ENCODE measurements at regions not wholly inside any gene's neighbourhood (a gene's known extent, or its start where the extent isn't known, plus 50 kb on each side); places are given as distances from the start of the nearest gene placed in this dataset.
"Not testable (repeated sequence)": the region's sequence is repeated elsewhere in the genome, so short reads cannot be mapped to it uniquely, and the experiment has no call there.

DNA sequence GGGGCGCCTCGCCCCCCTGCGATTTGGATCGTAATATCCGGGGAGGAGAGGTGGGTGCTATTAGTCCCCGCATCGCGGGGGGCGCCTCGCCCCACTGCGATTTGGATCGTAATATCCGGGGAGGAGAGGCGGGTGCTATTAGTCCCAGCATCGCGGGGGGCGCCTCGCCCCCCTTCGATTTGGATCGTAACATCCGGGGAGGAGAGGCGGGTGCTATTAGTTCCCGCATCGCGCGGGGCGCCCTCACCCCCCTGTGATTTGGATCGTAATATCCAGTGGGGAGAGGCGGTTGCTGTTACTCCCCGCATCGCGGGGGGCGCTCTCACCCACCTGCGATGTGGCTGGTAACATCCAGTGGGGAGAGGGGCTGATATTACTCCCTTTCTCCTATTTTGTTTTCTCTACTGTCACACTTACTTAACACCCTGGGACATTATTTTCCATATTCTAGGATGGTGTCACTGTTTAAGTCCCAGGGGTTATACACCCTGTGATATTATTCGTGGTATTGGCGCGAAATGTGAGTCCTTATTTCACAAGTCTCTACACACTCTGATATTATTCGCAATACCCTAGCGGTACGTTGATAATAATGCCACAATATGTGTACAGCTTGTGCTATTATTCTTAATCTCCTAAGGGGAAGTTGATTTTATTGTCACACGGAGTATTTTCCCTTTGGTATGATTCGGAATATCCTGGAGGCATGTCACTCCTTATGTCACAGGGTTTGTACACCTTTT, 57.8 kb upstream of the ALDH3B2 start:
- no peak overlapping the region for H3K27ac ChIP-seq (ENCODE audit: low read depth in 1 of 2, low read length in 2 of 2)
- Mint-ChIP-seq H3K4me1 (peaks cover 7% of the 10 kb centered on the region), H3K9me3 (peaks cover 0 to 3% (median 0%) of the 10 kb centered on the region in 7 donors), H3K36me3 (no peaks in the 10 kb centered on the region), H3K27me3 (ENCODE audit: low read depth in 3 of 3) (peaks cover 9 to 27% (median 13%) of the 10 kb centered on the region in 3 donors), H3K4me3 (no peak overlapping the region), H3K27ac (no peak overlapping the region)
- no peaks in the 10 kb centered on the region for H4K20me1 ChIP-seq (ENCODE audit: insufficient read depth, low read length)
- H3K36me3 ChIP-seq (replicated peaks in 1 of 2; ENCODE audit: control insufficient read depth in 1 of 2, insufficient read depth in 2 of 2, low read length in 2 of 2) = no peaks in the 10 kb centered on the region
- intact Hi-C loops (cut with micrococcal nuclease) = no loop called here
- H3K9ac ChIP-seq (ENCODE audit: insufficient read depth, low read length, poor library complexity, severe bottlenecking) = no peak overlapping the region
- 3% methylated on average over 23 of the region's 42 CpGs for WGBS (ENCODE audit: insufficient coverage)
- peak in 1 of 3 donors; percentile 11 for DNase-seq
- no peak overlapping the region for H3K4me2 ChIP-seq (replicated peaks; ENCODE audit: extremely low read depth, low read length, poor library complexity, severe bottlenecking)
- no peaks in the 10 kb centered on the region for H3K79me2 ChIP-seq (ENCODE audit: insufficient read depth, low read length)
- peaks cover 7 to 8% of the 10 kb centered on the region in 2 donors for H3K4me1 ChIP-seq (ENCODE audit: control insufficient read depth in 1 of 2, insufficient read depth in 2 of 2, low read length in 2 of 2)
- no peak overlapping the region for H2AFZ ChIP-seq (ENCODE audit: insufficient read depth, low read depth, low read length, poor library complexity, severe bottlenecking)
- TF ChIP-seq, protein P1, sequence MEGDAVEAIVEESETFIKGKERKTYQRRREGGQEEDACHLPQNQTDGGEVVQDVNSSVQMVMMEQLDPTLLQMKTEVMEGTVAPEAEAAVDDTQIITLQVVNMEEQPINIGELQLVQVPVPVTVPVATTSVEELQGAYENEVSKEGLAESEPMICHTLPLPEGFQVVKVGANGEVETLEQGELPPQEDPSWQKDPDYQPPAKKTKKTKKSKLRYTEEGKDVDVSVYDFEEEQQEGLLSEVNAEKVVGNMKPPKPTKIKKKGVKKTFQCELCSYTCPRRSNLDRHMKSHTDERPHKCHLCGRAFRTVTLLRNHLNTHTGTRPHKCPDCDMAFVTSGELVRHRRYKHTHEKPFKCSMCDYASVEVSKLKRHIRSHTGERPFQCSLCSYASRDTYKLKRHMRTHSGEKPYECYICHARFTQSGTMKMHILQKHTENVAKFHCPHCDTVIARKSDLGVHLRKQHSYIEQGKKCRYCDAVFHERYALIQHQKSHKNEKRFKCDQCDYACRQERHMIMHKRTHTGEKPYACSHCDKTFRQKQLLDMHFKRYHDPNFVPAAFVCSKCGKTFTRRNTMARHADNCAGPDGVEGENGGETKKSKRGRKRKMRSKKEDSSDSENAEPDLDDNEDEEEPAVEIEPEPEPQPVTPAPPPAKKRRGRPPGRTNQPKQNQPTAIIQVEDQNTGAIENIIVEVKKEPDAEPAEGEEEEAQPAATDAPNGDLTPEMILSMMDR (IDR thresholded peaks at IDR 0.05) = peak; percentile 44
- H3K9me3 ChIP-seq (replicated peaks in 1 of 2; ENCODE audit: control insufficient read depth in 1 of 2, insufficient read depth in 1 of 2, low read length in 2 of 2) = no peaks in the 10 kb centered on the region
- H3K27me3 ChIP-seq (ENCODE audit: control insufficient read depth in 2 of 2, insufficient read depth in 2 of 2, low read length in 2 of 2) = peaks cover 0 to 6% of the 10 kb centered on the region in 2 donors
- no peak overlapping the region for H3K4me3 ChIP-seq (replicated peaks in 1 of 3; ENCODE audit: low read depth in 2 of 3, low read length in 3 of 3)

DNA sequence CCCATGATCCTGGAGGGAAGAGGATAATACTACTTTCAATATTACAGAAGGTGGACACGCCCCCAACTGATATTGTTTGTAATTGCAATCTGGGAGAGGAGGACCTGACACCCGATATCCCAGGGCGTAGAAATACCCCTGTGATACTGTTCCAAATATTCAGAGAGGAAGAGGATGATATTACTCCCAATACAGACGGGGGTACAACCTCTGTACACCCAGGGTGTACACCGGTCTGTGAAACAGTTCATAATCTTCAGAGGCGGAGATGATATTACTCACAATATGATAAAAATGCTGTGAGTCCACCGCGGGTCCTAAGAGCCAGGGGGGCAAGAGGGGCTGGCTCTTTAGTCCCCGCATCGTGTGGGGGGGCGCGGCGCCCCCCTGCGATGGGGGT, 57.2 kb upstream of the ALDH3B2 start:
- DNase-seq = no peak
- Mint-ChIP-seq H3K27me3 (ENCODE audit: low read depth in 3 of 3) (peaks cover 9 to 23% (median 13%) of the 10 kb centered on the region in 3 donors), H3K4me3 (peak overlapping the region in 1 of 2 donors; percentile 79), H3K36me3 (no peaks in the 10 kb centered on the region), H3K9me3 (peaks cover 0 to 3% (median 0%) of the 10 kb centered on the region in 7 donors), H3K27ac (no peak overlapping the region), H3K4me1 (peaks cover 7% of the 10 kb centered on the region)
- no peak overlapping the region for H3K4me2 ChIP-seq (replicated peaks; ENCODE audit: extremely low read depth, low read length, poor library complexity, severe bottlenecking)
- TF ChIP-seq, protein P1 (IDR thresholded peaks at IDR 0.05) = no peak
- no peaks in the 10 kb centered on the region for H3K36me3 ChIP-seq (replicated peaks in 1 of 2; ENCODE audit: control insufficient read depth in 1 of 2, insufficient read depth in 2 of 2, low read length in 2 of 2)
- intact Hi-C loops (cut with micrococcal nuclease) = no loop called here
- no peaks in the 10 kb centered on the region for H3K79me2 ChIP-seq (ENCODE audit: insufficient read depth, low read length)
- peaks cover 0 to 6% of the 10 kb centered on the region in 2 donors for H3K27me3 ChIP-seq (ENCODE audit: control insufficient read depth in 2 of 2, insufficient read depth in 2 of 2, low read length in 2 of 2)
- no peak overlapping the region for H3K27ac ChIP-seq (ENCODE audit: low read depth in 1 of 2, low read length in 2 of 2)
- H3K4me1 ChIP-seq (ENCODE audit: control insufficient read depth in 1 of 2, insufficient read depth in 2 of 2, low read length in 2 of 2) = peaks cover 7 to 8% of the 10 kb centered on the region in 2 donors
- H3K4me3 ChIP-seq (replicated peaks in 1 of 3; ENCODE audit: low read depth in 2 of 3, low read length in 3 of 3) = no peak overlapping the region
- no CpG with 5 or more reads among the region's 14 CpGs for WGBS (ENCODE audit: insufficient coverage)
- no peaks in the 10 kb centered on the region for H4K20me1 ChIP-seq (ENCODE audit: insufficient read depth, low read length)
- H3K9me3 ChIP-seq (replicated peaks in 1 of 2; ENCODE audit: control insufficient read depth in 1 of 2, insufficient read depth in 1 of 2, low read length in 2 of 2) = no peaks in the 10 kb centered on the region
- no peak overlapping the region for H2AFZ ChIP-seq (ENCODE audit: insufficient read depth, low read depth, low read length, poor library complexity, severe bottlenecking)
- H3K9ac ChIP-seq (ENCODE audit: insufficient read depth, low read length, poor library complexity, severe bottlenecking) = no peak overlapping the region

DNA sequence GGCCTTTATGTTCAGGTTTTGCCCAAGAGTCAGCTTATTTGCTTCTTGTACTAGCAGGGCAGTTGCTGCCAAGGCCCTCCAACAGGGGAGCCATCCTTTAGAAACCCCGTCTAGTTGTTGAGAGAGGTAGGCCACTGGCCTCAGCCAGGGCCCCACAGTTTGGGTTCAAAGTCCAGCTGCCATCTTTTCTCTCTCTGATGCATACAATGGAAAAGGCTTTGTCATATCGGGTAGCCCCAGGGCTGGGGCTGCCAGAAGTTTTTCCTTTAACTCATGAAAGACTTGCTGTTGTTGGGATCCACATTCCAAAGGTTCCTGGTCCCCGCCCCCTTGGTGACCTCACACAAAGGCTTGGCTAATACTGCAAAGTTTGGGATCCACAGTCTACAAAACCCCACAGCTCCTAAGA, 53.7 kb upstream of the ALDH3B2 start:
- DNase-seq; H3K4me3 ChIP-seq (replicated peaks in 1 of 3; ENCODE audit: low read depth in 2 of 3, low read length in 3 of 3); H3K4me2 ChIP-seq (replicated peaks; ENCODE audit: extremely low read depth, low read length, poor library complexity, severe bottlenecking); H4K20me1 ChIP-seq (ENCODE audit: insufficient read depth, low read length); H3K79me2 ChIP-seq (ENCODE audit: insufficient read depth, low read length); H3K4me3 Mint-ChIP-seq; H3K9me3 Mint-ChIP-seq; H3K27ac Mint-ChIP-seq; H3K36me3 ChIP-seq (replicated peaks in 1 of 2; ENCODE audit: control insufficient read depth in 1 of 2, insufficient read depth in 2 of 2, low read length in 2 of 2); H3K4me1 ChIP-seq (ENCODE audit: control insufficient read depth in 1 of 2, insufficient read depth in 2 of 2, low read length in 2 of 2); H3K27ac ChIP-seq (ENCODE audit: low read depth in 1 of 2, low read length in 2 of 2); H3K4me1 Mint-ChIP-seq; H3K9ac ChIP-seq (ENCODE audit: insufficient read depth, low read length, poor library complexity, severe bottlenecking); H2AFZ ChIP-seq (ENCODE audit: insufficient read depth, low read depth, low read length, poor library complexity, severe bottlenecking); intact Hi-C loops (cut with micrococcal nuclease); H3K36me3 Mint-ChIP-seq; H3K9me3 ChIP-seq (replicated peaks in 1 of 2; ENCODE audit: control insufficient read depth in 1 of 2, insufficient read depth in 1 of 2, low read length in 2 of 2); H3K27me3 ChIP-seq (ENCODE audit: control insufficient read depth in 2 of 2, insufficient read depth in 2 of 2, low read length in 2 of 2): not testable (repeated sequence)
- peaks cover 9 to 21% (median 12%) of the 10 kb centered on the region in 3 donors for H3K27me3 Mint-ChIP-seq (ENCODE audit: low read depth in 3 of 3)
- 100% methylated on average over 2 of the region's 3 CpGs for WGBS (ENCODE audit: insufficient coverage)

Data from CD14-positive monocyte (primary cell).